NCI-H510A treated with DMSO at 0.1 percent for 48 hours (cell line): ENCODE measurements at regions not wholly inside any gene's neighbourhood (a gene's known extent, or its start where the extent isn't known, plus 50 kb on each side); places are given as distances from the start of the nearest gene placed in this dataset.
A peak's percentile ranks its signal among the peaks of the same experiment; 100 is the strongest.
"Not testable (repeated sequence)": the region's sequence is repeated elsewhere in the genome, so short reads cannot be mapped to it uniquely, and the experiment has no call there.

Experiments
- DNase-seq: peaks from one replicate; lab custom pipeline; 2025; lab: John Stamatoyannopoulos, UW

DNA sequence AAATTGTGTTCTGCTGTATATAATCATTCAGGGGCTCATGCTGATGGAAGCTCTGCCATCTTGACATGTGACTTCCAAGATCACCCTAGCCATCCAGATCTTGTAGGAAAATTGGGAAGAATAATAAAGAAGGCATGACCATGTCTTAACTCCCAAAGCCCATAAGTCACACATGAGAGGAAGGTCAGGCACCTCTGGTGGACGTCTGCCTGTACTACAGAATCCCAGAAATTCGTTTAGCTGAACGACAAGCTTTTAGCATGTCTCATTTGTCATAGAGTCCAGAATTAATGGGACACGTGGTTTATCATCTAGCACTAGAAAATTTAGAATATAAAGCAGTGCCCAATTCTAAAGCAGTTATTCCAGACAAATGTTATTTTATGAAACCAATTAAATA is 212.7 kb downstream of the CENPC start:
- DNase-seq: no peak

DNA sequence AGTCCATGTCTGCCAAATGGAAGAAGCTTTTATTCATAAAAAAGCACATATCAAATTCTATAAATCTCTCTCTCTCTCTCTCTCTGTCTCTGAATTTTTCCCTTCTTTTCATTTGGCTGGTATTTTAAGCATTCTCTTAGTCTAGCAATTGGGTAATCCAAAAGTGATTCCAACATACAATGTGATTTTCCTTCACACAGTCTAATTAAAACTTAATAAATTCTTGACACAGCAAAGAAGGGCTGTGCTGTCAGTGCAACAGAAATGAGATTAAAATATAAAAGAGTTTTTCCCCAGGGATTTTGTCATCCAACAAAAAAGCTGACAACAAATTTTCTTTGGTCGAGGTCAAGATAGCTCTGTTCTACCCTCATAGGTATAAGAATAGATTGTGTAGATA is 216.9 kb downstream of the CENPC start:
- DNase-seq: no peak

DNA sequence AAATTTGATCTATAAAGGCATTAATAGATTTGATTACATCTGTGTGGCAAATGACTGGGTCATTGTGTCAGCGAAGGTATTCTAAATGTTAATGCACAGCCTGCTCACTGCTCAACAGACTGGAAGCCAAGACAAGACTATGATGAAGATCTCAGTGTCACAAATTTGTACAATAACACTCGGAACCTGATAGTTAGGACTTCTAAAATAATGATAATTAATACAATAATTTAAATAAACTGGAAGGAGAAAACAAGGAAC is 217.4 kb downstream of the CENPC start:
- no peak for DNase-seq

DNA sequence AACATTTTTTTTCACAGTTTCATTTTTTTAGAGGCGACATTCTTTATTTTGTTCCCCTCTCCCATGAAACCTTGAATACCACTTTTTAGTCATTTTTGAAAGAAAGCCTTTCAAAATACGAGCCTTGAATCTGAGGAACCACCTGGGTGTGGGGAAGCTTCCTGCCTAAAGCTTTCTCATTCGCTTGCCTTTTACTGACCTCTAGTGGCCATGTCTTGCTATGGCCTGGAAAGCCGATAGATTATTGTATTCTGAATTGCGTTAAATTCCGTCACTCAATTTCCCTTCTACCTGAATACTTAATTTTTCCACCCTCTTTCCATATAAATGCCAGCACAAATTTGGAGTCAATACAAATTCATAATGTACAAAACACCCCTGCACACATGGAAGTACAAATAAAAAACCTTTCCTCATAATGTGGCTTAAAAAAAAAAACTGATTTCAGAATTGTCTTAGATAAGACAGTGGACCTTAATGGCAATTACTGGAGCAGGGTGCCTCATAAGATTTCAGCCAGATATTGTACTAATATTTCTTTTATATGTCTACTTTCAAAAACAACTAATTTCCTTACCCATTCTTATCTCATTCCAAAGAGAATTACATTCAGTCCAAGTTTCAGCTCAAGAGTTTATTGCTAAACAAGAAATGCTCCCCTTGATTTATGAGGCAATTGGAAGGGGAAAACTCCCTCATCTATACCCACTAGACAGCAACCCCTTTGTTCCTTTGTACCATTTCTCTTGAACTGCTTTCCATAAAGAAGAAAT is 217.9 kb downstream of the CENPC start:
- peak; percentile 83 for DNase-seq

DNA sequence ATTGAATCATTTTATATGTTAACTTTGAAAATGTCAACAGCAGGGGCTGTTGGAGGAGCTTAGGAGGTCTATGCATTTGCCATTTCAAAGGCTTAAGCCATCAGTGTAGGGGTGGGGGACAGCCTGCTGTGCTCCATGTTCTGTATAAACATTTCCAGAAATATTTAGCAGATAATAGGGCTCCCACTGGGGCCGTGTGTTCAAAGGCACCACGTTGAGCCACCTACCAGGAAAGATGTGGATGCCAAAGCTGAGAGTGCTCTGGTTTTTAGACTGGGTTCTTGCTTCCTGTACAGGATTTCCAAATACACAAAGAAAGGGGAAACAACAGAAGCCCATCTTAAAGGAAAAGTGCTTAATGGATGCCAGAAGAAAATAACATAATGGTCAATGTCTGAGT is 219.5 kb downstream of the CENPC start:
- DNase-seq: no peak

DNA sequence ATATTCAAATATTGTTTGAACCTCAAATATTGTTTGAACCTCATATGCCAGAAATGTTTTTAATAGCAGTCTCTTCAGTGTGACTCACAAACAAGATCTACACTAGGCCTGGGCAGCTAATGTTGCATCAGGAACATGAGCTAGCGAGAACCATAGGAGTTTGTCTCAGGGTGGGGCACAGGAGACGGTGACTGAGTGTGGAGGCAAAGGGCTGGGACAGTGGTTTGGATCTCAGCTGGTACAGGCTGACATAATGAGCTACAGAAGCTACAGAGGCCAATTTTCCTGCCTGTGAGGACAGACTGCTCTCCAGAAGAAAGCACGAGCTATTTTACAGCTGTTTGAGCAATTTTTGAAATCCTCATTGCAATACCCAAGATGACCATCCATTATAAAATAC is 224.7 kb downstream of the CENPC start:
- no peak for DNase-seq

DNA sequence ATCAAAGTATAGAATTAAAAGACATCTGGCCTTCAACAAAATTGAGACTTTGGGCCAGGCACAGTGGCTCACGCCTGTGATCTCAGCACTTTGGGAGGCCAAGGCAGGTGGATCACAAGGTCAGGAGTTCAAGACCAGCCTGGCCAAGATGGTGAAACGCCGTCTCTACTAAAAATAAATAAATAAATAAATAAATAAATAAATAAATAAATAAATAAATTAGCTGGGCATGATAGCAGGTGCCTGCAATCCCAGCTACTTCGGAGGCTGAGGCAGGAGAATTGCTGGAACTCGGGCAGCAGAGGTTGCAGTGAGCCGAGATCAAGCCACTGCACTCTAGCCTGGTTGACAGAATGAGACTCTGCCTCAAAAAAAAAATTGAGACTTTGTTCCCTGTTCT is 225.7 kb downstream of the CENPC start:
- DNase-seq: not testable (repeated sequence)

DNA sequence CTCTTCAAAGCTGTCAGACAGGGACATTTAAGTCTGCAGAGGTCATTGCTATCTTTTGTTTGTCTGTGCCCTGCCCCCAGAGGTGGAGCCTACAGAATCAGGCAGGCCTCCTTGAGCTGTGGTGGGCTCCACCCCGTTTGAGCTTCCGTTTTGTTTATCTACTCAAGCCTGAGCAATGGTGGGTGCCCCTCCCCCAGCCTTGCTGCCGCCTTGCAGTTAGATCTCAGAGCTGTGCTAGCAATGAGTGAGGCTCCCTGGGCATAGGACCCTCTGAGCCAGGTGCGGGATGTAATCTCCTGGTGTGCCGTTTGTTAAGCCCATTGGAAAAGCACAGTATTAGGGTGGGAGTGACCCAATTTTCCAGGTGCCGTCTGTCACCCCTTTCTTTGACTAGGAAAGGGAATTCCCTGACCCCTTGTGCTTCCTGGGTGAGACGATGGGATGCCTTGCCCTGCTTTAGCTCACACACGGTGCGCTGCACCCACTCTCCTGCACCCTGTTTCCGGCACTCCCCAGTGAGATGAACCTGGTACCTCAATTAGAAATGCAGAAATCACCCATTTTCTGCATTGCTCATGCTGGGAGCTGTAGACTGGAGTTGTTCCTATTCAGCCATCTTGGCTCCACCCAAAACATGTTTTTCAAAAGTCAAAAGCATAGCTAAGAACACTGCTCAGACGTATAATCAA is 244.7 kb downstream of the CENPC start:
- DNase-seq: not testable (repeated sequence)

DNA sequence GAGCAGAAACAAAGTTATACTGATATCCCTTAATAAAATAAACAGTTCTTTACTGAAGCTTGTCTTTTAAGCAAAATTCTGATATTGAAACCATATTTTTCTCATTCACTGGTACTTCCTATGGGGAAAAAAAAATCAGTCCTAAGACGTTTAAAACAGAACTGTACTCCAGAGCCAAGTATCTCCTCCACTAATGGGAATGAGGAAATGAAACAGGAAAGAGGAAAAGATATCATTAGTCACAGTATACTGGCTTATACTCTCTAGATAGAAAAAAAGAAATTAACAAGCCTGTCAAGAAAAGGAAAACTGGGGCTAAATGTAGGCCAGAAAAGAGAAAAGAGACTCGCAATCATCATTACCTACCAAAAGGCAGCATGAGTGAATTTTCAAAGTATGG is 252.7 kb downstream of the CENPC start:
- no peak for DNase-seq

DNA sequence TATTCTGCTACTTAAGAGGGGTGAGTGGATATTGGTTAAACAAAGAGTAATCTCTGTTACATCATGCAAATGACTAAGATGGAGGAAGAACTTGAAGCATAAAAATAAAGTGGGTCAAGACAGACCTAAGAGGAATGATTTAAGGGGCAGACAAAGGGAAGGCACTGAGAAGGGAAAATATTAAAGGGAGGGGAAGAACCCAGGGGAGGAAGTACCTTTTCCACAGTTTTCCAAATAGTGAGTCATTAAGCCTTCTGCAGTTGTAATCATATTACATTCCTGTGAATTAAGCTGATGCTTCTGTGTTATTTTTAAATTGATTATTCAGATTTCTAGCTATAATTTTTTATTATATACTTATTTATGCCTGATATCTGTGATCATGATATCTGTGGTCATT is 253.3 kb downstream of the CENPC start:
- DNase-seq: peak; percentile 7

DNA sequence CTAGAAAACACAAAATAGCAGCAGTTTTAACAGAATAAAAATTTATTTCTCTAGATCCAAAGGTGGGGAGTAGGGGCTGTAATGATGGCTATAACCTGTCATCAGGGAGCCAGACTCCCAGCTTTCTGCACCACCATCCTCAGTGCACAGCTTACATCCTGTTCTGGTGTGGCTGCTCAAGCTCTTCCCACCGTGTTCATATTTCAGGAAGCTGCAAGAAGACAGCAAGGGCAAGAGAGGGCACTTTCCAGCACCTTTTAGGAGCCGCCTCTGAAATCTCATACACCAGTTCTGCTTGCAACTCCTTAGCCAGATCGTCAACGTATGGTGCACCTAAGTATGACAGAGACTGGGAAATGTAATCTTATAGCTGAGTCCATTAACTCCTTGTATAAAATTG is 253.7 kb downstream of the CENPC start:
- no peak for DNase-seq

DNA sequence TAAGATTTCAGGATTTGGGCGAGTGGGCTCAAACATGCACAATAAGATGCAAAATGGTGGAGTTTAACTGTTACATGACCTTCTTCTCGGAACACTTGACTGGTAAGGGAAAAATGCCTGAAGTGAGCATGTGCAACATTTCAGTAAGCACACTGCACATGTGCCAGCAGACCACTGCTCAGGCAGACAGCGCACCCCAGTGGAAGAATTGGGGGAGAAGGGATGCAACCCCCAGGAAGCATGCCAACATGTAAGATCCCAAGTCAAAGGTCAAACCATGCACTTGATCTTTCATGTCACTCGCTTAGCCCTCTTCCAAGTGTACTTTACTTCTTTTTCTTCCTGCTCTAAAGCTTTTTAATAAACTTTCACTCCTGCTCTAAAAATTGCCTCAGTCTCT is 256.3 kb downstream of the CENPC start:
- peak; percentile 6 for DNase-seq

DNA sequence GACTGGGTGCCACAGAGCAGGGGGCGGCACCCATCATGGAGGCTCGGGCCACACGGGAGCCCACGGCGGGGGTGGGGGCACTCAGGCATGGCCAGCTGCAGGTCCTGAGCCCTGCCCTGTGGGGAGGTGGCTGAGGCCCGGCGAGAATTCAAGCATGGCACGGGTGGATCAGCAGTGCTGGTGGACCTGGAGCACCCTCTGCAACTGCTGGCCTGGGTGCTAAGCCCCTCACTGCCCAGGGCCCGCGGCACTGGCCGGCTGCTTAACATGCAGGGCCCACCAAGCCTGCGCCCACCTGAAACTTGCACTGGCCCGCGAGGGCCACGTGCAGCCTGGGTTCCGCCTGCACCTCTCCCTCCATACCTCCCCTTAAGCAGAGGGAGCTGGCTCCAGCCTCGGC is 258.6 kb downstream of the CENPC start:
- DNase-seq: no peak

DNA sequence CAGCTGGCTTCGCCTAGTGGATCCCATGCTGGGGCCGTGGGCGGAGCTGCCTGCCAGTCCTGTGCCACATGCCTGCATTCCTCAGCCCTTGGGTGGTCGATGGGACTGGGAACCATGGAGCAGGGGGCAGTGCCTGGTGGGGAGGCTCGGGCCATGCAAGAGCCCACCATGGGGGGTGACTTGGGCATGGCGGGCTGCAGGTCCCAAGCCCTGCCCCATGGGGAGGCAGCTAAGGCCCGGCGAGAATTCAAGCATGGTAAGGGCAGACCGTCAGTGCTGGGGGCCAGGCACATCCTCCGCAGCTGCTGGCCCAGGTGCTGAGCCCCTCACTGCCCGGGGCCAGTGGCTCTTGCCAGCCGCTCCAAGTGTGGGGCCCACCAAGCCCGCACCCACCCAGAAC is 262.6 kb downstream of the CENPC start:
- no peak for DNase-seq

DNA sequence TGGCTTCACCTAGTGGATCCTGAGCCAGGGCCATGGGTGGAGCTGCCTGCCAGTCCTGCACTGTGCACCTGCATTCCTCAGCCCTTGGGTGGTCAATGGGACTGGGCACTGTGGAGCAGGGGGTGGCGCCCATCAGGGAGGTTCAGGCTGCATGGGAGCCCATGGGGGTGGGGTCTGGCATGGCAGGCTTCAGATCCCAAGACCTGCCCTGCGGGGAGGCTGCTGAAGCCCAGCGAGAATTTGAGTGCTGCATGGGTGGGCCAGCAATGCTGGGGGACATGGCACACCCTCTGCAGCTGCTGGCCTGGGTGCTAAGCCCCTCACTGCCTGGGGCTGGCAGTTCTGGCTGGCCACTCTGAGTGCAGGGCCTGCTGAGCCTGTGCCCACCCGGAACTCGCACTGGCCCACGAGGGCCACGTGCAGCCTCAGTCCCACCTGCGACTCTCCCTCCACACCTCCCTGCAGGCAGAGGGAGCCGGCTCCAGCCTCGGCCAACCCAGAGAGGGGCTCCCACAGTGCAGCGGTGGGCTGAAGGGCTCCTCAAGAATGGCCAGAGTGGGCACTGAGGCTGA is 270.0 kb downstream of the CENPC start:
- DNase-seq: no peak

DNA sequence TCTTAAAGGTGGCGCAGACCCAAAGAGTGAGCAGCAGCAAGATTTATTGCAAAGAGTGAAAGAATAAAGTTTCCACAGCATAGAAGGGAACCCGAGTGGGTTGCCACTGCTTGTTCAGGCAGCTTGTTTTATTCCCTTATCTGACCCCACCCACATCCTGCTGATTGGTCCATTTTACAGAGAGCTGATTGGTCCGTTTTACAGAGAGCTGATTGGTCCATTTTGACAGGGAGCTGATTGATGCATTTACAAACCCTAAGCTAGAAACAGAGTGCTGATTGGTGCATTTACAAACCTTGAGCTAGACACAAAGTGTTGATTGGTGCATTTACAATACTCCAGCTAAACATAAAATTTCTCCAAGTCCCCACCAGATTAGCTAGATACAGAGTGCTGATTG is 270.6 kb downstream of the CENPC start:
- DNase-seq: not testable (repeated sequence)

DNA sequence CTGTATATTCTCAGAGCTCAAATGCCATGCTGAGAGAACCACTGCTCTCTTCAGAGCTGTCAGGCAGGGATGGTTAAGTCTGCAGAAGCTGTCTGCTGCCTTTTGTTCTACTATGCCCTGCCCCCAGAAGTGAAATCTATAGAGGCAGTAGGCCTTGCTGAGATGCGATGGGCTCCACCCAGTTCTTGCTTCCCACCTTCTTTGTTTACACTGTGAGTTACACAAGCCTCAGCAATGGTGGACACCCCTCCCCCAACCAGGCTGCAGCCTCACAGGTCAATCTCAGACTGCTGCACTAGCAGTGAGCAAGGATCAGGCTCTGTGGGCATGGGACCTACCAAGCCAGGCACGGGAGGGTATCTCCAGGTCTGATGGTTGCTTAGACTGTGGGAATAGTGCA is 271.6 kb downstream of the CENPC start:
- DNase-seq: peak; percentile 34

DNA sequence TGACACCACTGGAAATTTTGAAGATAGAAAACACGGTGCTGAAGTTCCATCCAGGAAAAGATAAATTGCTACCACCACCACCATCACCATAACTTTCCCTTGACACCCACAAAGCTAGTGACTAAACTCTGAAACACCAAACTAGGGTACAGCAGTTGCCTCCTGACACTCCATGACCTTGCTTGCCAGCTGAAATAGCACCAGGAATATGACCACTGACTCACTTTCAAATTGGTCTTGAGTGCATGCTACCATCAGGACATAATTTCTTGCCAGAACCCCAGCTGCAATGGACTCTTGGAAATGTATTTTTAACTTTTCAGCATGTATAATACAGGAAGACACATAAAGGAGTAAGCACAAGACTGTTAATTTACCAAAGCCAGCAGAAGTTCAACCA is 283.3 kb downstream of the CENPC start:
- DNase-seq: no peak

DNA sequence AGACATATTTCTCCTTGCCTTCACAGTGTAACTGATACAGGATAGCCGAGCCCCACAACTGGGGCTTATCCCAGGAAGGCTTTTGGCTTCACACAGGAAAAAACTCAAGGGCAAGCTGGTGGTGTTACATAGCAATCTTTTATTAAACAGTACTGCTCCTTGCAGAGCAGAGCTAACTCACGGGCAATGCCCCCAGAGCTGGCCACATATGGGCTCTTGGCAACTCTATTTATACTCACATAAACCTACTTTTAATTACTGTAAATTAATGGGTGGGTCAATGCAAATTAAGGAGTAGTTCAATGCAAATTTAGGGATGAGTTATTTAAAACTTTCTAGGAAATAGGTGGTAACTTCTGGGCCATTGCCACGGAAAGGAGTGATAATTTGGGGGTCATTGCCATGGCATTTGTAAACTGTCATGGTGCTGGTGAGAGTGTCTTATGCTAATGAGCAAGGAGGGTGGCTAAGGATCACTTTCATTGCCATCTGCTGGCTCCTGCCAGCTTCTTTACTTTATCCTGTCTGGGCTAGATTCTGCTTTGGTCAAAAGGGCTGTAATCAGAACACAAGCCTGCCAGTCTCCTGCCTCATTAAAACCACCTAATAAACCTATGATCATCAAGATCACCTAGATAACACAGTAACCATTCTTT is 288.8 kb downstream of the CENPC start:
- no peak for DNase-seq

DNA sequence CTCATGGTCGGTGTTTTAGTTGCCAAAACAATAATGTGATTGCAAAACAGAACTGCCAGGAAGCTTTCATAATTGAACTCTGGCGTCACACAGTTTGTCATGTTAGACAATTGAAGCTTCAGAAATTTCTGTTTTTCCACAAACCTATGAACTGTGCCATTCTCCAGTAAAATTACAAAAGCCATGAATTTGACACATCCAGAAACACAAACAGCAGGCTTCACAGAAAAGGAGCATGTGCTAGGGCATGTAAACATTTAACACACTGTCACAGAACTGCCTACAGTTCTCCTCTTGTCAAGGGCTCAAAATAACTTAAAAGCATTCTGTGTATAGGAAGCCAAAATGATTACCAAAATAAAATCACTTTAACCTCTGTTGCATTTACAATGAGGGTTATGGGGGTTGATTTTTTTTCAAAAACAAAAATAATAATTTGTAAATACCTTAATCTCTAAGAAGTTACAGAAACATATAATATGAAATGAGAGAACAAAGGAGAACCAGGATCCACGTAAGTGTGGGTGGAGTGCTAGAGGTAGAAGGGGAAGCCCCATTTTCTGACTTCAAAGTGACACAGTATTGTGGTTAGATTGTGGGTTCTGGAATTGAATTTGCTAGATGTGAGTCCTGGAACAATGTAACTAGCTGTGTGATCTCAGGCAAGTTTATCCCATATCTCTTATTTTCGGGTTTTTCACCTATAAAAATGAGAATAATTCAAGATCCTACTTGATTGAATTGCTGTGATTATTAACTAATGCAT is 295.0 kb downstream of the CENPC start:
- DNase-seq: no peak

DNA sequence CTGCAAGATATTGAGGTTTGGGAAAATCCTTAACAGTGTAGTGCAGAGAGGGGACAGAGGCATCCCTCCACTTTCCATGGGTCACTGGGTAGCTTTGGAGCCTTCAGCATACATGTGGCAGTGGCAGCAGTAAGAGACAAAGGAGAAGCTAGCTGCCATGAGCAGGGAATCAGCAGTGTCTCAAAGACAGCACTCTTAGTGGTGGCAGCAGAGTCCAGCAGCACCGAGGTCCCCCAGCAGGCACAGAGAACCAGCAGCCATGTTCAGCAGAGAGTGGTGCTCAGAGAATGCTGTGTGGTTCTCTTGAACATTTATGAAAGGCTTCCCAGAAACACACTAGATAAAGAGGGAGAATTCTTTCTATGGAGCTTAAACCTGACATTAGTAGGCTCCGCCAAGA is 308.5 kb downstream of the CENPC start:
- no peak for DNase-seq

DNA sequence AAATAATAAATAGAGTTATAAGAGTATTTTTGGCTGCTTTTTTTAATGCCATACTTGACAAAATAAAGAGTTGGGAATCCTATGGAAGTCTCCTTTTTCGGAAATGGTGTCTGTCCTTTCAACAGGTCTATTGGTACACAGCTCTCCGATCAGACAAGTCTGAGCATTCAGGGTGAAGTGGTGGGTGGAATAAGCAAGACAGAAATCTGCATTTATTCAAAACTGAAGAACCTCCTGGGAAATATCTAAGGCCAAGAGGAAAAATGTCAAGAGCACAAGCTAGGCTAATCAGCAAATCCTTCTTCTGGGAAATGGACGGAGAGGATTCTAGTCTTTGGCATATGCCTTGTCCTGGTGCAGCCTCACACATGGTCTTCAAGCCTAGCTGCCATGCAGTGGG is 309.0 kb downstream of the CENPC start:
- DNase-seq: no peak

DNA sequence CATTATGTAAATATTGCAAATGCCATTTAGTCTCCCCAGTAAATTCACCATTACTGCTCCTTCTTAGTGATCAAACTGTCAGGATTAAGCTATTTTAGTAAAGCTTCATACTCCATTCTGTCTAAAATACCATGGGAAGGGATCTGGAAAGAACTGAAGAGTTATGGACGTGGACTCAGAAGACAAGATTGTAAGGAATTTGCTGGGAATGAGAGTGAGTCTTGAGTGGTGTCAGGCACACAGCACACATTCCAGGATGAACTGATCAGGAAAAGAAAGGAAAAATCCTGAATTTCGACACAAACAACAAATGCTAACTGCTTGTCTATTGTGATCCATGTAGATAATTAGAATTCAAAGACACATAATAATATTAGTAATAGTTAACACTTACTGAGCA is 311.0 kb downstream of the CENPC start:
- no peak for DNase-seq
